Vagina (tissue), 2 donors: ENCODE measurements at regions not wholly inside any gene's neighbourhood (a gene's known extent, or its start where the extent isn't known, plus 50 kb on each side); places are given as distances from the start of the nearest gene placed in this dataset.

Experiments used
- DNase-seq, 2 donors: peaks; one replicate each; pipeline ENCODE4 v3.0.0-alpha.2; 2017; ENCODE audit errors: extremely low spot score in 2 of 2
- H3K27ac ChIP-seq: fragments of 200-600 bp; sonication (generic); one replicate; pipeline ENCODE4 v1.5.1; 2019
- H3K27me3 ChIP-seq: fragments of 200-600 bp; sonication (generic); one replicate; pipeline ENCODE4 v1.5.1; 2019
- H3K36me3 ChIP-seq, 2 donors: fragments of 200-600 bp; sonication (generic); one replicate each; pipeline ENCODE4 v1.5.1; 2017 to 2019
- H3K4me1 ChIP-seq: fragments of 200-600 bp; sonication (generic); one replicate; pipeline ENCODE4 v1.5.1; 2019
- H3K4me3 ChIP-seq, 2 donors: fragments of 200-600 bp; sonication (generic); 1 replicate in 1 of 2; 2 replicates in 1 of 2; pipeline ENCODE4 v1.5.1; 2016 to 2019
- H3K9me3 ChIP-seq: fragments of 200-600 bp; sonication (generic); one replicate; pipeline ENCODE4 v1.5.1; 2019
- CTCF ChIP-seq, 3 experiments: fragments of 450-650 bp in 2 of 3; fragments of 200-600 bp in 1 of 3; sonication (generic) in 1 of 3; IDR thresholded peaks; one replicate each; pipeline ENCODE4 v1.5.1; 2017 to 2019; ENCODE audit warnings: antibody characterized with exemption in 3 of 3, mild to moderate bottlenecking in 2 of 3, moderate library complexity in 2 of 3
- POLR2A ChIP-seq, 2 donors: fragments of 450-650 bp; IDR thresholded peaks; one replicate each; pipeline ENCODE4 v1.6.1; 2017; ENCODE audit warnings: antibody characterized with exemption in 2 of 2, mild to moderate bottlenecking in 2 of 2, moderate library complexity in 2 of 2
- POLR2AphosphoS5 ChIP-seq, 2 donors: sonication (generic); formaldehyde crosslinking; IDR thresholded peaks; one replicate each; pipeline ENCODE4 v1.9.0; 2017; ENCODE audit warnings: antibody characterized with exemption in 2 of 2, mild to moderate bottlenecking in 2 of 2, low read depth in 1 of 2; ENCODE audit not compliant: insufficient read depth in 1 of 2
- intact Hi-C: fragments of 100-400 bp; cut with DNase I; formaldehyde crosslinking; loops from one replicate; pipeline ENCODE4 v1.15.1; 2023

GRCh38 chr7:84495128-84495527, 300.5 kb upstream of the SEMA3A start:
- Histone ChIP-seq H3K27me3 (no peaks in the 10 kb centered on the region), H3K4me1 (no peaks in the 10 kb centered on the region), H3K36me3 (no peaks in the 10 kb centered on the region), H3K9me3 (no peaks in the 10 kb centered on the region), H3K4me3 (no peak overlapping the region), H3K27ac (no peak overlapping the region)
- intact Hi-C loops = no loop called here
- no peak for DNase-seq
- TF ChIP-seq POLR2A (IDR thresholded peaks at IDR 0.05) = no peak
- TF ChIP-seq POLR2AphosphoS5 (IDR thresholded peaks at IDR 0.05; ENCODE audit: insufficient read depth in 1 of 2, low read depth in 1 of 2) = no peak
- no peak for TF ChIP-seq CTCF (IDR thresholded peaks at IDR 0.05)

GRCh38 chr7:84492098-84493034, 297.8 kb upstream of the SEMA3A start:
- Histone ChIP-seq H3K27ac (no peak overlapping the region), H3K4me3 (no peak overlapping the region), H3K9me3 (no peaks in the 10 kb centered on the region), H3K27me3 (no peaks in the 10 kb centered on the region), H3K4me1 (no peaks in the 10 kb centered on the region), H3K36me3 (no peaks in the 10 kb centered on the region)
- intact Hi-C loops = no loop called here
- no peak for DNase-seq
- TF ChIP-seq POLR2A (IDR thresholded peaks at IDR 0.05) (no peak), CTCF (IDR thresholded peaks at IDR 0.05) (no peak), POLR2AphosphoS5 (IDR thresholded peaks at IDR 0.05; ENCODE audit: insufficient read depth in 1 of 2, low read depth in 1 of 2) (no peak)

- TF ChIP-seq POLR2AphosphoS5 (IDR thresholded peaks at IDR 0.05; ENCODE audit: insufficient read depth in 1 of 2, low read depth in 1 of 2) (no peak), POLR2A (IDR thresholded peaks at IDR 0.05) (no peak), CTCF (IDR thresholded peaks at IDR 0.05) (no peak)
- Histone ChIP-seq H3K36me3 (no peaks in the 10 kb centered on the region), H3K27me3 (no peaks in the 10 kb centered on the region), H3K4me3 (no peak overlapping the region), H3K9me3 (no peaks in the 10 kb centered on the region), H3K4me1 (no peaks in the 10 kb centered on the region), H3K27ac (no peak overlapping the region)
- intact Hi-C loops = no loop called here
- no peak for DNase-seq
Observed at GRCh38 chr7:84490661-84491060, 296.1 kb upstream of the SEMA3A start.

GRCh38 chr7:84484502-84485079, 290.0 kb upstream of the SEMA3A start:
- DNase-seq = no peak
- no peak overlapping the region for H3K27ac ChIP-seq
- H3K27me3 ChIP-seq = no peaks in the 10 kb centered on the region
- intact Hi-C loops = no loop called here
- TF ChIP-seq POLR2AphosphoS5 (IDR thresholded peaks at IDR 0.05; ENCODE audit: insufficient read depth in 1 of 2, low read depth in 1 of 2) = no peak
- TF ChIP-seq POLR2A (IDR thresholded peaks at IDR 0.05) = no peak
- TF ChIP-seq CTCF (IDR thresholded peaks at IDR 0.05) = no peak
- no peak overlapping the region for H3K4me3 ChIP-seq
- H3K36me3 ChIP-seq = no peaks in the 10 kb centered on the region
- no peaks in the 10 kb centered on the region for H3K4me1 ChIP-seq
- H3K9me3 ChIP-seq = no peaks in the 10 kb centered on the region

GRCh38 chr7:84482476-84482875, 287.9 kb upstream of the SEMA3A start:
- no peaks in the 10 kb centered on the region for H3K36me3 ChIP-seq
- no peaks in the 10 kb centered on the region for H3K9me3 ChIP-seq
- no peak overlapping the region for H3K27ac ChIP-seq
- TF ChIP-seq POLR2AphosphoS5 (IDR thresholded peaks at IDR 0.05; ENCODE audit: insufficient read depth in 1 of 2, low read depth in 1 of 2) (no peak), CTCF (IDR thresholded peaks at IDR 0.05) (no peak), POLR2A (IDR thresholded peaks at IDR 0.05) (no peak)
- no peak overlapping the region for H3K4me3 ChIP-seq
- no peaks in the 10 kb centered on the region for H3K27me3 ChIP-seq
- no peak for DNase-seq
- no peaks in the 10 kb centered on the region for H3K4me1 ChIP-seq
- intact Hi-C loops = no loop called here
